A549 (cell line): ENCODE measurements at regions not wholly inside any gene's neighbourhood (a gene's known extent, or its start where the extent isn't known, plus 50 kb on each side); places are given as distances from the start of the nearest gene placed in this dataset.

Experiments
- ATAC-seq, 2 experiments: fragments of 200-7000 bp in 1 of 2; fragments of >200 bp in 1 of 2; cut with Nextera tagmentation in 1 of 2; cut with Tn5 transposase in 1 of 2; 3 replicates each; pipeline versions ENCODE4 v1.8.0 to v1.9.1; 2018 to 2020; ENCODE audit warnings: mild to moderate bottlenecking in 1 of 2, moderate library complexity in 1 of 2
- CTCF ChIA-PET: fragments of 300-600 bp; sonication (Branson Sonifier 250); formaldehyde crosslinking; extraction: SDS; loops from one replicate; lab custom pipeline; 2021; ENCODE audit warnings: antibody characterized with exemption, inconsistent platforms; lab: Yijun Ruan, JAX
- POLR2A ChIA-PET: fragments of 350-600 bp; formaldehyde crosslinking; extraction: SDS; loops from one replicate; lab custom pipeline; 2021; ENCODE audit warnings: antibody characterized with exemption, inconsistent platforms; lab: Yijun Ruan, JAX
- DNase-seq, 2 experiments: peaks; one replicate each; pipeline versions ENCODE4 v3.0.0 to v3.0.0-alpha.2; 2011 to 2016; ENCODE audit warnings: low read depth in 1 of 2, low spot score in 1 of 2
- FAIRE-seq: peaks from 2 replicates; lab custom pipeline; 2011; peaks lifted over from hg19 to GRCh38; lab: Jason Lieb, UNC
- H3K27ac ChIP-seq, 2 experiments: fragments of >200 bp; sonication (Bioruptor Twin); formaldehyde crosslinking; 3 replicates each; pipeline ENCODE4 v1.5.1; 2016 to 2017
- H3K4me1 ChIP-seq: fragments of >200 bp; sonication (Bioruptor Twin); formaldehyde crosslinking; 3 replicates; pipeline ENCODE4 v1.6.1; 2016
- H3K4me2 ChIP-seq: fragments of >200 bp; sonication (Bioruptor Twin); formaldehyde crosslinking; 3 replicates; pipeline ENCODE4 v1.6.1; 2016
- H3K4me3 ChIP-seq: fragments of >200 bp; sonication (Bioruptor Twin); formaldehyde crosslinking; 3 replicates; pipeline ENCODE4 v1.5.1; 2016
- H3K9me3 ChIP-seq: fragments of >200 bp; sonication (Bioruptor Twin); formaldehyde crosslinking; 3 replicates; pipeline ENCODE4 v1.6.1; 2016
- CBX2 ChIP-seq: fragments of 200-600 bp; sonication (generic); IDR thresholded peaks from 2 replicates; pipeline ENCODE4 v1.6.1; 2016; ENCODE audit warnings: low read depth, mild to moderate bottlenecking, borderline replicate concordance
- CHD2 ChIP-seq: fragments of 150-350 bp; IDR thresholded peaks from 2 replicates; pipeline ENCODE4 v1.6.1; 2014; ENCODE audit warnings: low read length; ENCODE audit not compliant: partially characterized antibody
- CHD4 ChIP-seq: fragments of 200-600 bp; sonication (generic); IDR thresholded peaks from 2 replicates; pipeline ENCODE4 v1.6.1; 2016; ENCODE audit warnings: antibody characterized with exemption, mild to moderate bottlenecking, borderline replicate concordance
- EHF ChIP-seq: fragments of 250-450 bp; sonication (Bioruptor Pico); IDR thresholded peaks from 2 replicates; pipeline ENCODE4 v1.5.0; 2020; ENCODE audit warnings: mild to moderate bottlenecking
- EP300 ChIP-seq, 2 experiments: fragments of >200 bp; sonication (Bioruptor Twin); formaldehyde crosslinking; IDR thresholded peaks; 2 replicates in 1 of 2; 3 replicates in 1 of 2; pipeline ENCODE4 v1.6.1; 2016 to 2017
- ESRRA ChIP-seq: fragments of 150-350 bp; IDR thresholded peaks from 2 replicates; pipeline ENCODE4 v1.6.1; 2014; ENCODE audit warnings: mild to moderate bottlenecking, low read length, borderline replicate concordance
- FOSL2 ChIP-seq, 2 experiments: fragments of 450-650 bp in 1 of 2; fragments of >200 bp in 1 of 2; sonication (Bioruptor Twin) in 1 of 2; formaldehyde crosslinking; IDR thresholded peaks; 2 replicates each; pipeline versions ENCODE4 v1.5.0 to v1.6.1; 2016 to 2020; ENCODE audit warnings: mild to moderate bottlenecking in 1 of 2, moderate library complexity in 1 of 2
- FOXS1 ChIP-seq: fragments of 250-450 bp; sonication (Bioruptor Pico); IDR thresholded peaks from 2 replicates; pipeline ENCODE4 v1.5.0; 2020; ENCODE audit warnings: mild to moderate bottlenecking, moderate library complexity
- HEYL ChIP-seq: fragments of 250-450 bp; sonication (Bioruptor Pico); IDR thresholded peaks from 2 replicates; pipeline ENCODE4 v1.8.0; 2021; ENCODE audit warnings: mild to moderate bottlenecking, moderate library complexity
- KDM1A ChIP-seq: fragments of 200-600 bp; sonication (generic); IDR thresholded peaks from 2 replicates; pipeline ENCODE4 v1.6.1; 2016; ENCODE audit warnings: low read depth, mild to moderate bottlenecking
- MAZ ChIP-seq: fragments of 150-350 bp; IDR thresholded peaks from 2 replicates; pipeline ENCODE4 v1.6.1; 2014; ENCODE audit warnings: antibody characterized with exemption, low read depth, low read length, borderline replicate concordance
- NR3C1 ChIP-seq: fragments of >200 bp; sonication (Bioruptor Twin); formaldehyde crosslinking; IDR thresholded peaks from 3 replicates; pipeline ENCODE4 v1.6.1; 2017
- PHF8 ChIP-seq: fragments of 200-600 bp; sonication (generic); IDR thresholded peaks from 2 replicates; pipeline ENCODE4 v1.6.1; 2016; ENCODE audit warnings: low read depth, mild to moderate bottlenecking, antibody characterized with exemption, moderate library complexity, borderline replicate concordance
- RAD21 ChIP-seq, 2 experiments: fragments of >200 bp in 1 of 2; sonication (Bioruptor Twin) in 1 of 2; formaldehyde crosslinking in 1 of 2; IDR thresholded peaks in 1 of 2; conservative IDR thresholded peaks in 1 of 2; 2 replicates in 1 of 2; 3 replicates in 1 of 2; pipeline ENCODE4 v1.6.1; 2012 to 2018; ENCODE audit warnings: inconsistent platforms in 1 of 2
- RFX5 ChIP-seq: fragments of 450-650 bp; IDR thresholded peaks from 2 replicates; pipeline ENCODE4 v1.7.1; 2014; ENCODE audit warnings: antibody characterized with exemption, mild to moderate bottlenecking, moderate library complexity
- RNF2 ChIP-seq: fragments of 200-600 bp; sonication (generic); IDR thresholded peaks from 2 replicates; pipeline ENCODE4 v1.6.1; 2016; ENCODE audit warnings: low read depth, mild to moderate bottlenecking, antibody characterized with exemption, moderate library complexity, borderline replicate concordance
- SREBF2 ChIP-seq: fragments of 450-650 bp; IDR thresholded peaks from 2 replicates; pipeline ENCODE4 v1.6.1; 2014; ENCODE audit warnings: mild to moderate bottlenecking, moderate library complexity
- TP53 ChIP-seq: fragments of 250-450 bp; sonication (Bioruptor Pico); IDR thresholded peaks from 2 replicates; pipeline ENCODE4 v1.5.0; 2021; ENCODE audit warnings: mild to moderate bottlenecking, moderate library complexity
- ZNF302 ChIP-seq: fragments of 250-450 bp; sonication (Bioruptor Pico); IDR thresholded peaks from 2 replicates; pipeline ENCODE4 v1.9.0; 2021; ENCODE audit warnings: inconsistent platforms, mild to moderate bottlenecking, moderate library complexity
- WGBS: methylation state at CpG from one replicate; pipeline ENCODE4 v1.1.6; 2017; ENCODE audit errors: missing lambda C conversion rate; 5-methylcytosine and 5-hydroxymethylcytosine counted together
- TF ChIP-seq, protein P1 (sequence below): IDR thresholded peaks from 2 replicates; pipeline ENCODE4 v1.6.1; 2012
- TF ChIP-seq, protein P2 (sequence below): fragments of 250-450 bp; sonication (Bioruptor Pico); IDR thresholded peaks from 2 replicates; pipeline ENCODE4 v1.5.0; 2020; ENCODE audit warnings: low read depth, mild to moderate bottlenecking, moderate library complexity
- TF ChIP-seq, protein P3 (sequence below): fragments of 200-600 bp; sonication (generic); IDR thresholded peaks from 2 replicates; pipeline ENCODE4 v1.6.1; 2016; ENCODE audit warnings: antibody characterized with exemption, mild to moderate bottlenecking, moderate library complexity
- TF ChIP-seq, protein P4 (sequence below): fragments of 450-650 bp; IDR thresholded peaks from 2 replicates; pipeline ENCODE4 v1.6.1; 2014; ENCODE audit warnings: antibody characterized with exemption
- TF ChIP-seq, protein P5 (sequence below): fragments of >200 bp; sonication (Bioruptor Twin); formaldehyde crosslinking; IDR thresholded peaks from 2 replicates; pipeline ENCODE4 v1.6.1; 2016
- TF ChIP-seq, protein P6 (sequence below): fragments of 250-450 bp; sonication (Bioruptor Pico); IDR thresholded peaks from 2 replicates; pipeline ENCODE4 v1.5.0; 2021; ENCODE audit warnings: mild to moderate bottlenecking, moderate library complexity, borderline replicate concordance
- TF ChIP-seq, protein P7 (sequence below): fragments of 150-350 bp; IDR thresholded peaks from 2 replicates; pipeline ENCODE4 v1.6.1; 2014; ENCODE audit warnings: low read depth, mild to moderate bottlenecking, low read length

DNA sequence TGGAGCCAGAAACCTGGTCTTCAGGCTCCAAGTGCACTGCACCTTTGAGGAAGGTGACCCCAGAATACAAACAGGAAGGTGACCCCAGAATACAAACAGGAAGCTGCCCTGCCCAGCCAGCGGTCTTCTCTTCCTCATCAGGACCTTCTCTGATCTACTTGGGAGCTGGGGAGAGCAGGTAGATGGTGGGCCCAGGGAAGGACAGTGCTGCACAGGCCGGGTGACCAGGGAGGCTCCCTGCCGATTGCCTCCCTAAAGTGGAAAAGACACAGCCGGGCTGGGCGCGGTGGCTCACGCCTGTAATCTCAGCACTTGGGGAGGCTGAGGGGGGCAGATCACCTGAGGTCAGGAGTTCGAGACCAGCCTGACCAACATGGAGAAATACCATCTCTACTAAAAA lies 151.8 kb upstream of the CHST15 start:
- CTCF ChIA-PET = interaction anchor here (1.2 kb wide), 1 partner anchor 144 kb away, joined by 3 read pairs; no protein-coding TSS in a partner anchor
- H3K4me3 ChIP-seq = no peak overlapping the region
- no peak overlapping the region for H3K27ac ChIP-seq
- TF ChIP-seq ZNF302 (no peak), FOSL2 (IDR thresholded peaks at IDR 0.05) (no peak), FOSL2 (CRISPR knock-in tag; IDR thresholded peaks at IDR 0.05) (no peak), NR3C1 (no peak), TP53 (CRISPR knock-in tag) (no peak), RFX5 (no peak), PHF8 (no peak), RAD21 (conservative IDR thresholded peaks at IDR 0.05 in 1 of 2, IDR thresholded peaks at IDR 0.05 in 1 of 2) (no peak), CBX2 (no peak), ESRRA (no peak), RNF2 (no peak), CHD2 (no peak), CHD4 (no peak)
- TF ChIP-seq, protein P1, sequence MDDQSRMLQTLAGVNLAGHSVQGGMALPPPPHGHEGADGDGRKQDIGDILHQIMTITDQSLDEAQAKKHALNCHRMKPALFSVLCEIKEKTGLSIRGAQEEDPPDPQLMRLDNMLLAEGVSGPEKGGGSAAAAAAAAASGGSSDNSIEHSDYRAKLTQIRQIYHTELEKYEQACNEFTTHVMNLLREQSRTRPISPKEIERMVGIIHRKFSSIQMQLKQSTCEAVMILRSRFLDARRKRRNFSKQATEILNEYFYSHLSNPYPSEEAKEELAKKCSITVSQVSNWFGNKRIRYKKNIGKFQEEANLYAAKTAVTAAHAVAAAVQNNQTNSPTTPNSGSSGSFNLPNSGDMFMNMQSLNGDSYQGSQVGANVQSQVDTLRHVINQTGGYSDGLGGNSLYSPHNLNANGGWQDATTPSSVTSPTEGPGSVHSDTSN = no peak
- TF ChIP-seq, protein P2, sequence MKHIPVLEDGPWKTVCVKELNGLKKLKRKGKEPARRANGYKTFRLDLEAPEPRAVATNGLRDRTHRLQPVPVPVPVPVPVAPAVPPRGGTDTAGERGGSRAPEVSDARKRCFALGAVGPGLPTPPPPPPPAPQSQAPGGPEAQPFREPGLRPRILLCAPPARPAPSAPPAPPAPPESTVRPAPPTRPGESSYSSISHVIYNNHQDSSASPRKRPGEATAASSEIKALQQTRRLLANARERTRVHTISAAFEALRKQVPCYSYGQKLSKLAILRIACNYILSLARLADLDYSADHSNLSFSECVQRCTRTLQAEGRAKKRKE (CRISPR knock-in tag) = no peak
- TF ChIP-seq, protein P3, sequence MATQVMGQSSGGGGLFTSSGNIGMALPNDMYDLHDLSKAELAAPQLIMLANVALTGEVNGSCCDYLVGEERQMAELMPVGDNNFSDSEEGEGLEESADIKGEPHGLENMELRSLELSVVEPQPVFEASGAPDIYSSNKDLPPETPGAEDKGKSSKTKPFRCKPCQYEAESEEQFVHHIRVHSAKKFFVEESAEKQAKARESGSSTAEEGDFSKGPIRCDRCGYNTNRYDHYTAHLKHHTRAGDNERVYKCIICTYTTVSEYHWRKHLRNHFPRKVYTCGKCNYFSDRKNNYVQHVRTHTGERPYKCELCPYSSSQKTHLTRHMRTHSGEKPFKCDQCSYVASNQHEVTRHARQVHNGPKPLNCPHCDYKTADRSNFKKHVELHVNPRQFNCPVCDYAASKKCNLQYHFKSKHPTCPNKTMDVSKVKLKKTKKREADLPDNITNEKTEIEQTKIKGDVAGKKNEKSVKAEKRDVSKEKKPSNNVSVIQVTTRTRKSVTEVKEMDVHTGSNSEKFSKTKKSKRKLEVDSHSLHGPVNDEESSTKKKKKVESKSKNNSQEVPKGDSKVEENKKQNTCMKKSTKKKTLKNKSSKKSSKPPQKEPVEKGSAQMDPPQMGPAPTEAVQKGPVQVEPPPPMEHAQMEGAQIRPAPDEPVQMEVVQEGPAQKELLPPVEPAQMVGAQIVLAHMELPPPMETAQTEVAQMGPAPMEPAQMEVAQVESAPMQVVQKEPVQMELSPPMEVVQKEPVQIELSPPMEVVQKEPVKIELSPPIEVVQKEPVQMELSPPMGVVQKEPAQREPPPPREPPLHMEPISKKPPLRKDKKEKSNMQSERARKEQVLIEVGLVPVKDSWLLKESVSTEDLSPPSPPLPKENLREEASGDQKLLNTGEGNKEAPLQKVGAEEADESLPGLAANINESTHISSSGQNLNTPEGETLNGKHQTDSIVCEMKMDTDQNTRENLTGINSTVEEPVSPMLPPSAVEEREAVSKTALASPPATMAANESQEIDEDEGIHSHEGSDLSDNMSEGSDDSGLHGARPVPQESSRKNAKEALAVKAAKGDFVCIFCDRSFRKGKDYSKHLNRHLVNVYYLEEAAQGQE = no peak
- TF ChIP-seq, protein P4, sequence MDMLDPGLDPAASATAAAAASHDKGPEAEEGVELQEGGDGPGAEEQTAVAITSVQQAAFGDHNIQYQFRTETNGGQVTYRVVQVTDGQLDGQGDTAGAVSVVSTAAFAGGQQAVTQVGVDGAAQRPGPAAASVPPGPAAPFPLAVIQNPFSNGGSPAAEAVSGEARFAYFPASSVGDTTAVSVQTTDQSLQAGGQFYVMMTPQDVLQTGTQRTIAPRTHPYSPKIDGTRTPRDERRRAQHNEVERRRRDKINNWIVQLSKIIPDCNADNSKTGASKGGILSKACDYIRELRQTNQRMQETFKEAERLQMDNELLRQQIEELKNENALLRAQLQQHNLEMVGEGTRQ = no peak
- TF ChIP-seq, protein P5, sequence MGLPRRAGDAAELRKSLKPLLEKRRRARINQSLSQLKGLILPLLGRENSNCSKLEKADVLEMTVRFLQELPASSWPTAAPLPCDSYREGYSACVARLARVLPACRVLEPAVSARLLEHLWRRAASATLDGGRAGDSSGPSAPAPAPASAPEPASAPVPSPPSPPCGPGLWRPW = no peak
- no peak for FAIRE-seq
- no peaks in the 10 kb centered on the region for H3K4me1 ChIP-seq
- WGBS = 66% methylated on average over 8 of the region's 8 CpGs
- DNase-seq = no peak
- ATAC-seq = no peak
- no peaks in the 10 kb centered on the region for H3K9me3 ChIP-seq
- no peak overlapping the region for H3K4me2 ChIP-seq
- POLR2A ChIA-PET = no interaction called here

DNA sequence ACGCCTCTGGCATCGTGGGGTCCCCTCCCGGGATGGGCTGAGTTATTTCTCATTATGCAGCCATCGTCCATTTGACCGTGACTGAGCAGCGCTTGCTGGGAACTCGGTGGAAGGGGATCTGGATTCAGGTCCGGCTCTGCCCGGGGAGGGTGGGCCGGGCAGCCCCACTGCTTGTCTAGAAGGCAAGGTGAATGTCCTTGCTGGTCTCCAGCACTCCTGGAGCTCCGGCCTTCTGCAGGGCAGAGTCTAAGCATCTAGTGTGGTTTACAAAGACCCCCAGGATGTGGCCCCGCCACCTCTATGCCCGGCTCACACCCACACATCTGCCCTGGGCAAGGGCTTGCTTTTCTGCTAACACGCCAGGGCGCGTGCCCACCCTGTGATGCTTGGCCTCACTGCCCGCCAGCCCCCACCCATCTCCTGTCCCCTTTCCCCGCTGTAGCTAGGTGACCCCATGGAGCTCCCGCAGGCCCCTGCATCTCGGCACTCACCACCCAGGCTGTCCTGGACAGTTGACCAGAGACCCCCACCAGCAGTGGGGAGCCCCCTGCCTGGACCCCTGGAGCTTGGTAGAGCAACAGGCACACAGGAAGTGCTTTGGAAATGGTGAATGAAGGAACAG lies 151.0 kb upstream of the CHST15 start:
- no peaks in the 10 kb centered on the region for H3K4me1 ChIP-seq
- no peak for DNase-seq
- ATAC-seq = no peak
- no peaks in the 10 kb centered on the region for H3K9me3 ChIP-seq
- no peak overlapping the region for H3K4me2 ChIP-seq
- TF ChIP-seq HEYL = no peak
- no peak for TF ChIP-seq SREBF2
- no peak for TF ChIP-seq FOXS1 (CRISPR knock-in tag)
- TF ChIP-seq, protein P6, sequence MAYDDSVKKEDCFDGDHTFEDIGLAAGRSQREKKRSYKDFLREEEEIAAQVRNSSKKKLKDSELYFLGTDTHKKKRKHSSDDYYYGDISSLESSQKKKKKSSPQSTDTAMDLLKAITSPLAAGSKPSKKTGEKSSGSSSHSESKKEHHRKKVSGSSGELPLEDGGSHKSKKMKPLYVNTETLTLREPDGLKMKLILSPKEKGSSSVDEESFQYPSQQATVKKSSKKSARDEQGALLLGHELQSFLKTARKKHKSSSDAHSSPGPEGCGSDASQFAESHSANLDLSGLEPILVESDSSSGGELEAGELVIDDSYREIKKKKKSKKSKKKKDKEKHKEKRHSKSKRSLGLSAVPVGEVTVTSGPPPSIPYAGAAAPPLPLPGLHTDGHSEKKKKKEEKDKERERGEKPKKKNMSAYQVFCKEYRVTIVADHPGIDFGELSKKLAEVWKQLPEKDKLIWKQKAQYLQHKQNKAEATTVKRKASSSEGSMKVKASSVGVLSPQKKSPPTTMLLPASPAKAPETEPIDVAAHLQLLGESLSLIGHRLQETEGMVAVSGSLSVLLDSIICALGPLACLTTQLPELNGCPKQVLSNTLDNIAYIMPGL = no peak
- TF ChIP-seq KDM1A = no peak
- TF ChIP-seq CBX2 = no peak
- no peak for TF ChIP-seq EP300 (IDR thresholded peaks at IDR 0.05)
- TF ChIP-seq EHF = no peak
- TF ChIP-seq, protein P7, sequence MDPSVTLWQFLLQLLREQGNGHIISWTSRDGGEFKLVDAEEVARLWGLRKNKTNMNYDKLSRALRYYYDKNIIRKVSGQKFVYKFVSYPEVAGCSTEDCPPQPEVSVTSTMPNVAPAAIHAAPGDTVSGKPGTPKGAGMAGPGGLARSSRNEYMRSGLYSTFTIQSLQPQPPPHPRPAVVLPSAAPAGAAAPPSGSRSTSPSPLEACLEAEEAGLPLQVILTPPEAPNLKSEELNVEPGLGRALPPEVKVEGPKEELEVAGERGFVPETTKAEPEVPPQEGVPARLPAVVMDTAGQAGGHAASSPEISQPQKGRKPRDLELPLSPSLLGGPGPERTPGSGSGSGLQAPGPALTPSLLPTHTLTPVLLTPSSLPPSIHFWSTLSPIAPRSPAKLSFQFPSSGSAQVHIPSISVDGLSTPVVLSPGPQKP = no peak
- TF ChIP-seq MAZ = no peak
- CTCF ChIA-PET = interaction anchor here (1.2 kb wide), 1 partner anchor 145 kb away, joined by 3 read pairs; no protein-coding TSS in a partner anchor
- POLR2A ChIA-PET = no interaction called here
- no peak for FAIRE-seq
- no peak overlapping the region for H3K27ac ChIP-seq
- WGBS = 70% methylated on average over 15 of the region's 20 CpGs
- H3K4me3 ChIP-seq = no peak overlapping the region
